Psoas muscle (tissue), 7 donors: ENCODE measurements at regions not wholly inside any gene's neighbourhood (a gene's known extent, or its start where the extent isn't known, plus 50 kb on each side); places are given as distances from the start of the nearest gene placed in this dataset.

Source experiments
- ATAC-seq, 4 donors: fragments of 200-7000 bp; cut with Tn5 transposase; one replicate each; pipeline ENCODE4 v1.9.1; 2020; ENCODE audit warnings: moderate library complexity in 3 of 4, mild to moderate bottlenecking in 2 of 4
- DNase-seq, 2 donors: peaks; one replicate each; pipeline ENCODE4 v3.0.0-alpha.2; 2020
- H3K27ac ChIP-seq: fragments of 200-600 bp; one replicate; pipeline ENCODE4 v1.8.0; 2022
- H3K27me3 ChIP-seq, 3 donors: fragments of 200-600 bp in 1 of 3; one replicate each; pipeline versions ENCODE4 v1.6.1 to v1.8.0; 2013 to 2022; ENCODE audit warnings: low read length in 2 of 3, mild to moderate bottlenecking in 2 of 3, moderate library complexity in 1 of 3; ENCODE audit not compliant: insufficient read depth in 3 of 3
- H3K36me3 ChIP-seq, 2 donors: fragments of 200-600 bp in 1 of 2; one replicate each; pipeline versions ENCODE4 v1.6.1 to v1.8.0; 2013 to 2022; ENCODE audit warnings: low read depth in 1 of 2, mild to moderate bottlenecking in 1 of 2, moderate library complexity in 1 of 2; ENCODE audit not compliant: insufficient read depth in 1 of 2
- H3K4me1 ChIP-seq: fragments of 200-600 bp; one replicate; pipeline ENCODE4 v1.8.0; 2022
- H3K4me3 ChIP-seq: fragments of 200-600 bp; one replicate; pipeline ENCODE4 v1.8.0; 2022; ENCODE audit warnings: mild to moderate bottlenecking
- H3K9me3 ChIP-seq: fragments of 200-600 bp; one replicate; pipeline ENCODE4 v1.8.0; 2022
- WGBS, 3 donors: extraction: QIAGEN DNeasy Blood & Tissue Kit; methylation state at CpG; one replicate each; pipeline versions ENCODE4 v1.1.6 to v1.1.7; 2013; 5-methylcytosine and 5-hydroxymethylcytosine counted together
- intact Hi-C, 2 donors: fragments of 100-400 bp; cut with DNase I; formaldehyde crosslinking; loops; one replicate each; pipeline versions ENCODE4 v1.11.0 to v1.14.2; 2022
- TF ChIP-seq, protein P1 (sequence below): fragments of 200-600 bp; IDR thresholded peaks from one replicate; pipeline ENCODE4 v1.8.0; 2022; ENCODE audit warnings: antibody characterized with exemption
- donor health status: healthy with polysubstance abuse.
- donor health status: DM: no; HTN: no; CAD: no; lungs with moderate emphysema.
- donor health status: Bipolar disorder and iron deficiency.
- donor health status: healthy.
- donor health status: DM: yes; HTN: yes; CAD: no.
- donor health status: DM: no; HTN: no; CAD: no.
- donor health status: DM: yes; HTN: yes; CAD: no.

DNA sequence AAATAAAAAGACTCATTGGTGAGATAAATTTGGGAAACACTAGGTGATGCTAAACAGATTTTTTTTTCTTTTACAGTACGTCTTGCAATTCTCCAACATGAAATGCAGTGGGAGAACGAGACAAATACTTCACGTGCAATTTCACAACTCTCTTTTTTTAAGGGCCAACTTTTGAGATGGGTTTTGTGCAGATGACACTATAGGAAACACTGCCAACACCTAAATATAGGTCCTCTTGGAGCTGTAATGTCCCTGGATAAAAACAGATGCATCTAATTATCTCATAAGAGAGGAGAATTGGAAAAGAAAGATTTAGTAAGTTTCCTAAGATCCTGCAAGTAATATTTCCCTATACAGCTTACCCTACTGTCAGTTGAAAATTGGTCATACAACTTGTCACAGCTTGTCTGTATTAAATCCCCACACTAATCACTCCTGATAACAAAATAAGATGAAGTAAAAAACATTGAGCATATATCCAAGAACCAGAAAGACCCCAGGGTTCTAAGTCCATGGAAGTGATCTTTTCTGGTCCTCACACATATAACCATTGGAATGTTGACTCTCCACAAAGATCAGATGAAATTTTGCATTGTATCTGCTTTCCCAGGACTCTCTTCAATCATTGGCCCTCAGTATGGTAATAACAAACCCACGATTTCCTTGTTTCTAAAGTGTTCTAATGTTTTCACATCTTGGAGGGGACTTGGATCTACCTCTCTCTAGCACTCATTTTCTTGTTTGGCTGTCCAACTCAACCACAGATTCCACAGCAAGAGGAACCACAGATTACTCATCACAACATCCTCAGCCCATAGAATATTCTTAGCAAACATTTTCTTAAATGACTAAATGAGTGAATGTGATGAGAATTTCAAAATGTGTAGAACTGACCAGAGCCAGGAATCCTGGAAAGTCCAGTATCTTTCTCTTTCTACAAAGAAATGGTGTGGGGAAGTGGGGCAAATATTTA lies 769.4 kb upstream of the USP15 start:
- no peaks in the 10 kb centered on the region for H3K36me3 ChIP-seq
- no peaks in the 10 kb centered on the region for H3K4me1 ChIP-seq
- ATAC-seq (no peak), DNase-seq (no peak)
- intact Hi-C loops = no loop called here
- peaks cover 0 to 3% (median 0%) of the 10 kb centered on the region in 3 donors for H3K27me3 ChIP-seq
- H3K4me3 ChIP-seq = no peak overlapping the region
- 50 to 56% (median 51%) methylated on average over 4 of the region's 4 CpGs for WGBS, 3 donors
- peaks cover 4% of the 10 kb centered on the region for H3K9me3 ChIP-seq
- H3K27ac ChIP-seq = no peak overlapping the region
- TF ChIP-seq, protein P1, sequence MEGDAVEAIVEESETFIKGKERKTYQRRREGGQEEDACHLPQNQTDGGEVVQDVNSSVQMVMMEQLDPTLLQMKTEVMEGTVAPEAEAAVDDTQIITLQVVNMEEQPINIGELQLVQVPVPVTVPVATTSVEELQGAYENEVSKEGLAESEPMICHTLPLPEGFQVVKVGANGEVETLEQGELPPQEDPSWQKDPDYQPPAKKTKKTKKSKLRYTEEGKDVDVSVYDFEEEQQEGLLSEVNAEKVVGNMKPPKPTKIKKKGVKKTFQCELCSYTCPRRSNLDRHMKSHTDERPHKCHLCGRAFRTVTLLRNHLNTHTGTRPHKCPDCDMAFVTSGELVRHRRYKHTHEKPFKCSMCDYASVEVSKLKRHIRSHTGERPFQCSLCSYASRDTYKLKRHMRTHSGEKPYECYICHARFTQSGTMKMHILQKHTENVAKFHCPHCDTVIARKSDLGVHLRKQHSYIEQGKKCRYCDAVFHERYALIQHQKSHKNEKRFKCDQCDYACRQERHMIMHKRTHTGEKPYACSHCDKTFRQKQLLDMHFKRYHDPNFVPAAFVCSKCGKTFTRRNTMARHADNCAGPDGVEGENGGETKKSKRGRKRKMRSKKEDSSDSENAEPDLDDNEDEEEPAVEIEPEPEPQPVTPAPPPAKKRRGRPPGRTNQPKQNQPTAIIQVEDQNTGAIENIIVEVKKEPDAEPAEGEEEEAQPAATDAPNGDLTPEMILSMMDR = no peak

DNA sequence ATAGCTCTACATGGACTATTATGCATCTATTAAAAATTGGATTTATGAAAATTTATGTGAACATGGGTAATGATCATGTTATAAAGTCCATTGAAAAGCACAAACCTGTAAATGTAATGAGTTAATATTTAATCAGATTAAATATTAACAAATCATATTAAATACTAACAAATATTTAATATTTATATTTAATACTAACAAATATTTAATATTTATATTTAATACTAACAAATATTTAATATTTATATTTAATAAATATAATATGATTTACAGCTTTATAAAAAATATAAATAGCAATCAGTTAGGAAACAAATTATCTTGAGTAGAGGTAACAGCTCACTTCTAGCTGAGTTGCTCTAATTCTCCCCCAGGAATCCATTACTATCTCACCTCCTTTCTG lies 758.0 kb upstream of the USP15 start:
- ATAC-seq (no peak), DNase-seq (no peak)
- H3K4me1 ChIP-seq = no peaks in the 10 kb centered on the region
- intact Hi-C loops = no loop called here
- no peaks in the 10 kb centered on the region for H3K27me3 ChIP-seq
- TF ChIP-seq, protein P1 = no peak
- no peaks in the 10 kb centered on the region for H3K36me3 ChIP-seq
- H3K9me3 ChIP-seq = no peaks in the 10 kb centered on the region
- no peak overlapping the region for H3K27ac ChIP-seq
- H3K4me3 ChIP-seq = no peak overlapping the region

DNA sequence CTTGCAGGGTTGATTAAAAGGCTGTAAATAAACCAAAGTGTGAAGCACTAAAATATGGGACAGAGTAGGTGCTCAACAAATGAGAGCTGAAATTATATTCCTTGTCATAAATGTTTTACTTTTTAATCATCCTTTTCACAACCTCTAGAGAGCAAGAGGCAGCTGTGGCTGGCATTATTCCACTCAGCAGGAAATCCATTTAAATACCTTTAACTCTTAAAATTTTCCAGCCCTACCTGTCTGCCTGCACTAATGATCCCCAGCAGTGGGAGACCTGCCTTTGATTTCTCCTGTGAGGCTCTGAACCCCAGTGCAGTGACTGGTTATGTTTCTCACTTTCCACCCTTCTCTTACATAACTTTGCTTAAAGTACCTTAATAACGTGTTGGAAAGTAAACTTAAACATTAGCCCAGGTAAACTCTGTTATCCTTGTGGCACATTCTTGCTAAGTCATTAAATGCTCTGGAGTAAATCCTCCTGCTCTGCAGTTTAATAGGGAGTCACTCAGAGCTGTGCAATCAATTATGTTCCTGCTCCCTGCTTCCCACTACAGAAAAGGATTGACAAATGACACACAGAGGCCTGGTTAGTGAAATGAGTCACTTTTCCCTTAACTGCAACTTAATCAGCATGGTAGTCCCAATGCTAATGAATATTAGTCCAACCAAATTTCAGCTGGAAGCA lies 755.7 kb upstream of the USP15 start:
- Histone ChIP-seq H3K27me3 (no peaks in the 10 kb centered on the region), H3K9me3 (no peaks in the 10 kb centered on the region), H3K27ac (no peak overlapping the region), H3K36me3 (no peaks in the 10 kb centered on the region), H3K4me1 (no peaks in the 10 kb centered on the region), H3K4me3 (no peak overlapping the region)
- intact Hi-C loops = no loop called here
- DNase-seq (no peak), ATAC-seq (no peak)
- TF ChIP-seq, protein P1 = no peak
- 8 to 24% (median 22%) methylated on average over 1 of the region's 1 CpG for WGBS, 3 donors

DNA sequence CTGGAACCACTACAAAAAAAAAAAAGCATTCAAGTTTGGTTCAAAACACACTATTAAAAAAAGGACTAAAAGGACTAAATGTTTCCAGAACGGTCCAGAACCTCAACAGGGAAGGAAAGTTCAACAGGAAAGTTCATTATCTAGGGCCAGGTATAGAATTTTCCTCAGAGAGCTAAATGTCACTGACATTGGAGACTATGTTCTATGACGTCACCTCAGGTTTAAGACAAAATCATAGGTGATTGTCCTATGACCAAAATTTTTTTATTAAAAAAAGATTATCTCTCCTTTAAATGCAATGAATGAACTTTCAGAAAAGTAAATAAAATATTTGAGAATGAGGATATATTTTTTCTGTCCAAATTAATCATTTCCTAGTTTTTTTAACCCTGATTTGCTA lies 746.7 kb upstream of the USP15 start:
- no peaks in the 10 kb centered on the region for H3K4me1 ChIP-seq
- no peak for ATAC-seq
- intact Hi-C loops = no loop called here
- no peak overlapping the region for H3K4me3 ChIP-seq
- no peaks in the 10 kb centered on the region for H3K36me3 ChIP-seq
- no peaks in the 10 kb centered on the region for H3K27me3 ChIP-seq
- H3K27ac ChIP-seq = no peak overlapping the region
- 65 to 69% (median 69%) methylated on average over 2 of the region's 2 CpGs for WGBS, 3 donors
- no peak for DNase-seq
- TF ChIP-seq, protein P1 = no peak
- H3K9me3 ChIP-seq = no peaks in the 10 kb centered on the region
